ENCODE measurements at regions not wholly inside any gene's neighbourhood (a gene's known extent, or its start where the extent isn't known, plus 50 kb on each side); places are given as distances from the start of the nearest gene placed in this dataset.

DNA sequence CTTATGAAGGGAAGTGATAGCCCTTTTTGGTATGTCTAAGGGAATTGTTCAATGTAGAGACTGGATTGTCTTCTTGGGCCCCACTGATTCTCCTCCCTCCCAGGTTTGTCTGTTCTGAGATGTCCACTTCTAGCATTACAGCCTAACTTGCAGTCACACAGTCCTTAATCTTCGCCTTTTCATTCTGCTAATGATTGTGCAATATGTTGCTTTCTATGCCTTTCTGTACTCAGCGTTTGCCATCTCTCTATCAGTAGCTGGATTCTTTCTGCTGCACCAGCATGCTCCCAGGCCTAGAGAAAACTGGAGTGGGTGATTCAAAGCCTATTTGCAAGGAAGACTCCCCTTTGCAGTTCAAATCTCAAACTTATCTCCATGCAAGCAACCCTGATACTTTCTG lies 307.5 kb upstream of the DACH1 start:
- intact Hi-C loops (cut with micrococcal nuclease; ENCODE audit: unreplicated experiment), result no loop called here
- Histone ChIP-seq H3K4me3 (ENCODE audit: low read depth, low read length, poor library complexity, severe bottlenecking) (no peak overlapping the region), H3K27me3 (replicated peaks; ENCODE audit: insufficient read depth, low read depth, low read length, poor library complexity) (peaks cover 43% of the 10 kb centered on the region), H3K4me1 (ENCODE audit: insufficient read depth, low read length, poor library complexity, severe bottlenecking) (no peaks in the 10 kb centered on the region), H3K27ac (ENCODE audit: low read depth, low read length, poor library complexity, severe bottlenecking) (no peak overlapping the region), H3K36me3 (ENCODE audit: insufficient read depth, low read length, poor library complexity, severe bottlenecking) (no peaks in the 10 kb centered on the region), H3K9me3 (ENCODE audit: low read depth, low read length, poor library complexity, severe bottlenecking) (no peaks in the 10 kb centered on the region)
- ChIA-PET POLR2A (ENCODE audit: low non-redundant PET) (no interaction called here), CTCF (no interaction called here)
- no peak for DNase-seq (ENCODE audit: low spot score)
- TF ChIP-seq CTCF (conservative IDR thresholded peaks at IDR 0.05; ENCODE audit: low read depth, low read length), result no peak
- no peak for TF ChIP-seq EZH2 (IDR thresholded peaks at IDR 0.05; ENCODE audit: borderline replicate concordance, low read depth, low read length, poor library complexity, severe bottlenecking)
- BruUV-seq (replicated peaks), result no TSS peak

DNA sequence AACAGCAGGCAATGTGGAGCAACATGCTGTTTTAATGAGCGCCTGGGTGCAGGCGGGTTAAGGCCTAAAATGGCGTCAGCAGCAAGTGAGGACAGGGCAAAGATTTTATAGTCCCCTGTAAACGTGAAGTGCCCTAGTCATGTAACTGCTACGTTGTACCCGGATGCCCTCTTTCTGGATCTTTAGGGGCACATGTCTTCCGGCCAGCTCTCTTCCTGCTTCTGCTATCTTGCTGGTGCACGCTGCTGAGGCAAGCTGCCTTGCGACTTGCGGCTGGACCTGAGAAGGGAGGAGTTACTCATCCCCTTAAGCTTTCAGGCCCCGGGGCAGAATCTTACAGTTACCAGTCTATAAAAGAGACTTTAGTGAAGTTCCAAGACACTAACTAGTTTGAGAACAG lies 303.6 kb upstream of the DACH1 start:
- H3K27me3 ChIP-seq (replicated peaks; ENCODE audit: insufficient read depth, low read depth, low read length, poor library complexity), result peaks cover 49% of the 10 kb centered on the region
- H3K27ac ChIP-seq (ENCODE audit: low read depth, low read length, poor library complexity, severe bottlenecking), result no peak overlapping the region
- no peaks in the 10 kb centered on the region for H3K36me3 ChIP-seq (ENCODE audit: insufficient read depth, low read length, poor library complexity, severe bottlenecking)
- H3K9me3 ChIP-seq (ENCODE audit: low read depth, low read length, poor library complexity, severe bottlenecking), result no peaks in the 10 kb centered on the region
- no peaks in the 10 kb centered on the region for H3K4me1 ChIP-seq (ENCODE audit: insufficient read depth, low read length, poor library complexity, severe bottlenecking)
- ChIA-PET CTCF (no interaction called here), POLR2A (ENCODE audit: low non-redundant PET) (no interaction called here)
- no peak for DNase-seq (ENCODE audit: low spot score)
- no TSS peak for BruUV-seq (replicated peaks)
- H3K4me3 ChIP-seq (ENCODE audit: low read depth, low read length, poor library complexity, severe bottlenecking), result no peak overlapping the region
- no peak for TF ChIP-seq CTCF (conservative IDR thresholded peaks at IDR 0.05; ENCODE audit: low read depth, low read length)
- no peak for TF ChIP-seq EZH2 (IDR thresholded peaks at IDR 0.05; ENCODE audit: borderline replicate concordance, low read depth, low read length, poor library complexity, severe bottlenecking)
- intact Hi-C loops (cut with micrococcal nuclease; ENCODE audit: unreplicated experiment), result no loop called here

DNA sequence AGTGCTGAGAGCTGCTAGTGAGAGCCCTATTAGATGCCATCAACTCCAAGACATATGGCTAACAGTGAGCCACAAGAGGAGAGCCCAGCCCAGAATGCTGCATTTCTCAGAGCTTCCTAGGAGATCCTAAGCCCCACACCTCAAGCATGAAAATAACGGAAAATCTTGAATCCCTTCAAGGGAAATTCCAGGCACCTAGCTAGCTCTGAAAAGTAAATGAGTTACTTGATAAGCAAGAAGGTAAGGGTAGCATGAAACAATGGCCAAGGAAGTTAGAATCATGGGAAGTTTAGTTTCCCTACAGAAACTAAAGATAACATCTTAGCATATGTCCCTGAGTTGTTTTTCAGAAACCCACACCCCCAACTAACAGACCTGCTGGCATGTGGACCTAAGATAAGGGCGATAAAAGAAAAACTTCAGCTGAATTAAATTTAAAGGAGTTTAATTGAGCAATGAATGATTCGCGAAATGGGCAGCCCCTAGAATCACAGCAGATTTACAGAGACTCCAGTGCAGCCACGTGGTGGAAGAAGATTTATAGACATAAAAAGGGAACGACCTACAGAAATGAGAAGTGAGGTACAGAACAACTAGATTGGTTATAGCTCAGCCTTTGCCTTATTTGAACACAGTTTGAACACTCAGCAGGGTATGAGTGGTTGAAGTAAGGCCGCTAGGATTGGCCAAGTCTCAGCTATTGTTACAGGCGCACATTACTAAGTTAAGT lies 301.3 kb upstream of the DACH1 start:
- POLR2A ChIA-PET (ENCODE audit: low non-redundant PET), result no interaction called here
- TF ChIP-seq CTCF (conservative IDR thresholded peaks at IDR 0.05; ENCODE audit: low read depth, low read length) (no peak), EZH2 (IDR thresholded peaks at IDR 0.05; ENCODE audit: borderline replicate concordance, low read depth, low read length, poor library complexity, severe bottlenecking) (no peak)

More for the DNA sequence above, 301.3 kb upstream of the DACH1 start:
- Histone ChIP-seq H3K27ac (ENCODE audit: low read depth, low read length, poor library complexity, severe bottlenecking) (no peak overlapping the region), H3K9me3 (ENCODE audit: low read depth, low read length, poor library complexity, severe bottlenecking) (no peaks in the 10 kb centered on the region), H3K27me3 (replicated peaks; ENCODE audit: insufficient read depth, low read depth, low read length, poor library complexity) (peaks cover 36% of the 10 kb centered on the region), H3K4me3 (ENCODE audit: low read depth, low read length, poor library complexity, severe bottlenecking) (no peak overlapping the region), H3K36me3 (ENCODE audit: insufficient read depth, low read length, poor library complexity, severe bottlenecking) (no peaks in the 10 kb centered on the region), H3K4me1 (ENCODE audit: insufficient read depth, low read length, poor library complexity, severe bottlenecking) (no peaks in the 10 kb centered on the region)
- CTCF ChIA-PET, result no interaction called here
- intact Hi-C loops (cut with micrococcal nuclease; ENCODE audit: unreplicated experiment), result no loop called here
- DNase-seq (ENCODE audit: low spot score), result no peak
- no TSS peak for BruUV-seq (replicated peaks)
